ENCODE measurements at regions not wholly inside any gene's neighbourhood (a gene's known extent, or its start where the extent isn't known, plus 50 kb on each side); places are given as distances from the start of the nearest gene placed in this dataset.

- no peak for TF ChIP-seq CTCF (IDR thresholded peaks at IDR 0.05)
- no peak for TF ChIP-seq MAX (IDR thresholded peaks at IDR 0.05; ENCODE audit: low read depth)
- no peak for TF ChIP-seq USF1 (IDR thresholded peaks at IDR 0.05; ENCODE audit: borderline replicate concordance, low read depth)
- TF ChIP-seq PBX3 (IDR thresholded peaks at IDR 0.05) = no peak
- no peak for TF ChIP-seq TAF1 (IDR thresholded peaks at IDR 0.05; ENCODE audit: borderline replicate concordance, low read depth, low read length)
- TF ChIP-seq RFX5 (IDR thresholded peaks at IDR 0.05; ENCODE audit: low read length) = no peak
- TF ChIP-seq POLR2AphosphoS5 (IDR thresholded peaks at IDR 0.05; ENCODE audit: low read depth, low read length) = no peak
Observed at GRCh38 chr2:611519-611918, 65.7 kb downstream of the TMEM18 start.
